ENCODE measurements at regions not wholly inside any gene's neighbourhood (a gene's known extent, or its start where the extent isn't known, plus 50 kb on each side); places are given as distances from the start of the nearest gene placed in this dataset.

GRCh38 chr3:141669434-141669833 is 68.7 kb upstream of the RNF7 start:
- no peak for DNase-seq

DNA sequence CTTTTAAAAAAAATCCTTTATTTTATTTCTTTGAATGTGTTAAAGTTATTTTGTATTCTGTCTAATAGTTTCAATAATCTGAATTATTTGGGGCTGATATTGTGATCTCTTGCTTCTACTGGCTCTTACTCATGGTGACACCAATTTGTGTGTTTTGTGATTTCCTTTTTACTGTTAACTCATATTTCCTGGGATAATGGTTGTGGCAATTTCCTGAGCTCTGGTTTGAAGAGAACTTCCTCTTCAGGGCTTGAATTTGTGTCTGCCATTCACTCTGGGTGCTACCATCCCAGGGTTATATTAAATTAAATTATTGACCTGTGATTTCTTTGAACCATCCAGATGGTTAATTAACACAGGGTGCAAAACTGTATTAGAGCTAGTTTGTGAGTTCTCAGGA is 60.4 kb upstream of the RNF7 start:
- DNase-seq: no peak

- DNase-seq: peak; percentile 11
Observed at GRCh38 chr3:141680620-141681389, 57.3 kb upstream of the RNF7 start.

- DNase-seq: no peak
Observed at GRCh38 chr3:141681390-141681780, 56.7 kb upstream of the RNF7 start.

DNA sequence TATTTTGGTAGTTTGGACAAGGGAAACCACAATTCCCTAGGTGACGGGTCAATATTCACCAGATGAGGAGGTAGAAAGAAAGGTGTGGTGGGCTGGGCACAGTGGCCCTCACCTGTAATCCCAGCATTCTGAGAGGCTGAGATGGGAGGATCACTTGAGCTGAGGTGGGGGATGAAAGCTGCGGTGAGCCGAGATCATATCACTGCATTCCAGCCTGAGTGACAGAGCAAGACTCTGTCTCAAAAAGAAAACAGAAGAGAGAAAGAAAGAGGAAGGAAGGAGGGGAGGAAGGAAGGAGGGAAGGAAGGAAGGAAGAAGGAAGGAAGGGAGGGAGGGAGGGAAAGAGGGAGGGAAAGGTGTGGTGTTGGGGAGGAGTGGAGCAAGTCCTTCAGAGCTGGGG is 56.1 kb upstream of the RNF7 start:
- DNase-seq: no peak

- DNase-seq: no peak
Observed at GRCh38 chr3:141682921-141683320, 55.2 kb upstream of the RNF7 start.

DNA sequence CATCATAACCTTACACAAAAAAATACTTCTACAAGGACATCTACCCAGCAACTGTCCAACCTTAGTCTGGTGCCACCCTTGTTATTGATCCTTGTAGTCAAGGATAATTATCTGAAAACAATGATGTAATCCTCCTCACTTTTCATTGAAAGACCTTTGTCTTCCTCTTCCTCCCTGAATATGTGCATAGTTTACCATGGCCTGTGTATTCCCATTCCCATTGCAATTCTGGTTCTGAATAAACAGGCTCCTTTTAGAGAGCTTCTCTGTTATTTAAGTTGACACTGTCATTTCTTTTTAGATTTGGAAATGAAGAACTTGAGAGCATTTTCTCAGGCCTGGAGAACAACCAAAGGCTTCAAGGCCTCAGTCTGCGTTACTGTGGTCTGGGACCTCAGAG is 53.3 kb upstream of the RNF7 start:
- no peak for DNase-seq

DNA sequence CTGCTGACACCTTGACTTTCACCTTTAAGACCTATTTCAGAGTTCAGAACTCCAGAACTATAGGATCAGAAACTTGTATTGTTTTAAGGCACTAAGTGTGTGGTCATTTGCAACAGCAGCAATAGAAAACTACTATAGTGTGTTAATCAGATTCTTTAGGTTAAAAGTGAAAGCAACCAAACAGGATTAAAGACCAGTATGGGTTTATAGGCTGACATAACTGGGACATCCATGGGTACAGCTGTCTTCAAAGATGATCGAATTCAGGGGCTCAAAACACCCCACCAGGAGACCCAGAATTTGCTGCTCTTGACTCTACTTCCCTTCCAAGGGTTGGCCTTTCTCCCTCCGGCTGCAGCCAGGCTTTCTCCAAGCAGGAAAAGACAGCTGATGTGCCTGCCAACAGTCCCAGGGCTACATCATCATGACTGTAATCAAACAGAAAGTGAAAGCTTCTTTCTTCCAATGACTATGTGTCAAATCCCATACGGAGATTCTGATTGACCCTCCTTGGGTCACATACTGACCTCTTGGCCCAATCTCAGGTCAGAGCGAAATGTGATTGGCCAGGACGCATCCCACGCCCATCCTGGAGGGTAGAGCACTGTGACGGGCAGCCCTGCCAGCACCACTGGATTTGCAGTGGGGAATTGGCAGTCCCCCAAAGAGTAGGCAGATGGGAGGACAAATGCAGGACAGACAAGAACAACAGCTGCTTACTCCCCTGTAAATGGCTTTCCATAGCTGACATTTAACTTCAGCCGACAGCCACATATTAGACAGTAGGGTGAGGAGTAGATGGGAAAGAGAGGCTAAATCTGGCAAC is 51.4 kb upstream of the RNF7 start:
- peak; percentile 11 for DNase-seq
